ENCODE measurements at regions not wholly inside any gene's neighbourhood (a gene's known extent, or its start where the extent isn't known, plus 50 kb on each side); places are given as distances from the start of the nearest gene placed in this dataset.

DNA sequence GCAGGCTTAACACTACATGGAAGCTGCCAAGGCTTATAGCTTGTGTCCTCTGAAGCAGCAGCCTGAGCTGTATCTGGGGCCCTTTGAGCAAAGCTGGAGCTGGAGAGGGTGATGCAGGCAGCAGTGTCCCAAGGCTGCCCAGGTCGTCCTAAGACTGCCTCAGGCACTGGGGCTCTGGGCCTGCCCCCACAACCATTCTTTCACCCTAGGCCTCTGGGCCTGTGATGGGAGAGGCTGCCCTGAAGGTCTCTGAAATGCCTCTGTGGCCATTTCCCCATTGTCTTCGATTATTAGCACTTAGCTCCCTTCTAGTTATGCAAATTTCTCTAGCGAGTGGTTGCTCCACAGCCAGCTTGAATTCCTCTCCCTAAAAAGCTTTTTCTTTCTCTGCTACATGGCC, 142.0 kb downstream of the LRIG2 start:
- Histone ChIP-seq H3K36me3 (ENCODE audit: control insufficient read depth in 4 of 4, insufficient read depth in 3 of 4, low read depth in 1 of 4, low read length in 3 of 4) (no peaks in the 10 kb centered on the region), H3K4me1 (ENCODE audit: control insufficient read depth in 4 of 4, insufficient read depth in 4 of 4, low read length in 3 of 4) (peaks cover 0 to 5% (median 0%) of the 10 kb centered on the region in 4 donors), H3K27me3 (ENCODE audit: control insufficient read depth in 4 of 4, insufficient read depth in 4 of 4, low read length in 3 of 4) (peaks cover 0 to 2% (median 0%) of the 10 kb centered on the region in 4 donors), H3K9ac (ENCODE audit: low read depth in 1 of 2, low read length in 2 of 2) (no peak overlapping the region), H3K27ac (ENCODE audit: low read depth in 1 of 2, low read length in 2 of 2) (no peak overlapping the region), H3K9me3 (ENCODE audit: control insufficient read depth in 4 of 4, low read length in 3 of 4) (no peaks in the 10 kb centered on the region), H3K4me3 (ENCODE audit: low read depth in 1 of 3, low read length in 3 of 3) (no peak overlapping the region)
- TF ChIP-seq, protein P1, sequence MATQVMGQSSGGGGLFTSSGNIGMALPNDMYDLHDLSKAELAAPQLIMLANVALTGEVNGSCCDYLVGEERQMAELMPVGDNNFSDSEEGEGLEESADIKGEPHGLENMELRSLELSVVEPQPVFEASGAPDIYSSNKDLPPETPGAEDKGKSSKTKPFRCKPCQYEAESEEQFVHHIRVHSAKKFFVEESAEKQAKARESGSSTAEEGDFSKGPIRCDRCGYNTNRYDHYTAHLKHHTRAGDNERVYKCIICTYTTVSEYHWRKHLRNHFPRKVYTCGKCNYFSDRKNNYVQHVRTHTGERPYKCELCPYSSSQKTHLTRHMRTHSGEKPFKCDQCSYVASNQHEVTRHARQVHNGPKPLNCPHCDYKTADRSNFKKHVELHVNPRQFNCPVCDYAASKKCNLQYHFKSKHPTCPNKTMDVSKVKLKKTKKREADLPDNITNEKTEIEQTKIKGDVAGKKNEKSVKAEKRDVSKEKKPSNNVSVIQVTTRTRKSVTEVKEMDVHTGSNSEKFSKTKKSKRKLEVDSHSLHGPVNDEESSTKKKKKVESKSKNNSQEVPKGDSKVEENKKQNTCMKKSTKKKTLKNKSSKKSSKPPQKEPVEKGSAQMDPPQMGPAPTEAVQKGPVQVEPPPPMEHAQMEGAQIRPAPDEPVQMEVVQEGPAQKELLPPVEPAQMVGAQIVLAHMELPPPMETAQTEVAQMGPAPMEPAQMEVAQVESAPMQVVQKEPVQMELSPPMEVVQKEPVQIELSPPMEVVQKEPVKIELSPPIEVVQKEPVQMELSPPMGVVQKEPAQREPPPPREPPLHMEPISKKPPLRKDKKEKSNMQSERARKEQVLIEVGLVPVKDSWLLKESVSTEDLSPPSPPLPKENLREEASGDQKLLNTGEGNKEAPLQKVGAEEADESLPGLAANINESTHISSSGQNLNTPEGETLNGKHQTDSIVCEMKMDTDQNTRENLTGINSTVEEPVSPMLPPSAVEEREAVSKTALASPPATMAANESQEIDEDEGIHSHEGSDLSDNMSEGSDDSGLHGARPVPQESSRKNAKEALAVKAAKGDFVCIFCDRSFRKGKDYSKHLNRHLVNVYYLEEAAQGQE (IDR thresholded peaks at IDR 0.05), result no peak
- no peak for TF ChIP-seq HNF4A (conservative IDR thresholded peaks at IDR 0.05)
- TF ChIP-seq SP1 (IDR thresholded peaks at IDR 0.05), result no peak
- no peak for TF ChIP-seq JUND (IDR thresholded peaks at IDR 0.05)
- TF ChIP-seq, protein P2, sequence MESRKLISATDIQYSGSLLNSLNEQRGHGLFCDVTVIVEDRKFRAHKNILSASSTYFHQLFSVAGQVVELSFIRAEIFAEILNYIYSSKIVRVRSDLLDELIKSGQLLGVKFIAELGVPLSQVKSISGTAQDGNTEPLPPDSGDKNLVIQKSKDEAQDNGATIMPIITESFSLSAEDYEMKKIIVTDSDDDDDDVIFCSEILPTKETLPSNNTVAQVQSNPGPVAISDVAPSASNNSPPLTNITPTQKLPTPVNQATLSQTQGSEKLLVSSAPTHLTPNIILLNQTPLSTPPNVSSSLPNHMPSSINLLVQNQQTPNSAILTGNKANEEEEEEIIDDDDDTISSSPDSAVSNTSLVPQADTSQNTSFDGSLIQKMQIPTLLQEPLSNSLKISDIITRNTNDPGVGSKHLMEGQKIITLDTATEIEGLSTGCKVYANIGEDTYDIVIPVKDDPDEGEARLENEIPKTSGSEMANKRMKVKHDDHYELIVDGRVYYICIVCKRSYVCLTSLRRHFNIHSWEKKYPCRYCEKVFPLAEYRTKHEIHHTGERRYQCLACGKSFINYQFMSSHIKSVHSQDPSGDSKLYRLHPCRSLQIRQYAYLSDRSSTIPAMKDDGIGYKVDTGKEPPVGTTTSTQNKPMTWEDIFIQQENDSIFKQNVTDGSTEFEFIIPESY (IDR thresholded peaks at IDR 0.05), result no peak
- TF ChIP-seq FOXA2 (IDR thresholded peaks at IDR 0.05), result no peak
- 93% methylated on average over 3 of the region's 3 CpGs for WGBS
- DNase-seq (ENCODE audit: low spot score), result no peak

DNA sequence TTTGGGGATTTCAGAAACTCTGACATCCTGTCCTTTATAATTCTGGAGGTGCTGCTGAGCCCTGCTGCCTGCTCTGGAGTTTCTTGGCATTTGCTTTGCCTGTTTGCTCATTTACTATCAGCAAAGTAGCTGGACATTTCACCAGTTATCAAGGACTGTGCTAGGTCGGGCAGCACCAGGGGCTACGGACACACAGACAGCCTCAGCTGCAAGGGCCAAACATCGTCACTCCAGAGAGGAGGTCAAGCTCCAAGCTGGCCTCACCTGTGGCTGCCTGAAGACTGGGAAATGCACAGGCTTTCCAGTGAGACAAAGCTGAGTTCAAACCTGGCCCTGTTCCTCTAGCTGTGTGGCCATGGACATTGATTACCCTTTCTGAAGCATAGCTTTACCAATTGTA, 143.7 kb downstream of the LRIG2 start:
- 84% methylated on average over 3 of the region's 3 CpGs for WGBS
- Histone ChIP-seq H3K9me3 (ENCODE audit: control insufficient read depth in 4 of 4, low read length in 3 of 4) (no peaks in the 10 kb centered on the region), H3K4me3 (ENCODE audit: low read depth in 1 of 3, low read length in 3 of 3) (no peak overlapping the region), H3K27me3 (ENCODE audit: control insufficient read depth in 4 of 4, insufficient read depth in 4 of 4, low read length in 3 of 4) (no peaks in the 10 kb centered on the region), H3K27ac (ENCODE audit: low read depth in 1 of 2, low read length in 2 of 2) (no peak overlapping the region), H3K9ac (ENCODE audit: low read depth in 1 of 2, low read length in 2 of 2) (no peak overlapping the region), H3K4me1 (ENCODE audit: control insufficient read depth in 4 of 4, insufficient read depth in 4 of 4, low read length in 3 of 4) (peaks cover 0 to 5% (median 0%) of the 10 kb centered on the region in 4 donors), H3K36me3 (ENCODE audit: control insufficient read depth in 4 of 4, insufficient read depth in 3 of 4, low read depth in 1 of 4, low read length in 3 of 4) (no peaks in the 10 kb centered on the region)
- no peak for DNase-seq (ENCODE audit: low spot score)
- TF ChIP-seq, protein P1 (IDR thresholded peaks at IDR 0.05), result no peak
- TF ChIP-seq EGR1 (IDR thresholded peaks at IDR 0.05; ENCODE audit: low read depth in 2 of 2), result no peak
- no peak for TF ChIP-seq RAD21 (IDR thresholded peaks at IDR 0.05)
- TF ChIP-seq SP1 (IDR thresholded peaks at IDR 0.05), result no peak
- TF ChIP-seq, protein P3, sequence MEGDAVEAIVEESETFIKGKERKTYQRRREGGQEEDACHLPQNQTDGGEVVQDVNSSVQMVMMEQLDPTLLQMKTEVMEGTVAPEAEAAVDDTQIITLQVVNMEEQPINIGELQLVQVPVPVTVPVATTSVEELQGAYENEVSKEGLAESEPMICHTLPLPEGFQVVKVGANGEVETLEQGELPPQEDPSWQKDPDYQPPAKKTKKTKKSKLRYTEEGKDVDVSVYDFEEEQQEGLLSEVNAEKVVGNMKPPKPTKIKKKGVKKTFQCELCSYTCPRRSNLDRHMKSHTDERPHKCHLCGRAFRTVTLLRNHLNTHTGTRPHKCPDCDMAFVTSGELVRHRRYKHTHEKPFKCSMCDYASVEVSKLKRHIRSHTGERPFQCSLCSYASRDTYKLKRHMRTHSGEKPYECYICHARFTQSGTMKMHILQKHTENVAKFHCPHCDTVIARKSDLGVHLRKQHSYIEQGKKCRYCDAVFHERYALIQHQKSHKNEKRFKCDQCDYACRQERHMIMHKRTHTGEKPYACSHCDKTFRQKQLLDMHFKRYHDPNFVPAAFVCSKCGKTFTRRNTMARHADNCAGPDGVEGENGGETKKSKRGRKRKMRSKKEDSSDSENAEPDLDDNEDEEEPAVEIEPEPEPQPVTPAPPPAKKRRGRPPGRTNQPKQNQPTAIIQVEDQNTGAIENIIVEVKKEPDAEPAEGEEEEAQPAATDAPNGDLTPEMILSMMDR (IDR thresholded peaks at IDR 0.05; ENCODE audit: low read depth, low read length, missing input control), result no peak
- TF ChIP-seq GABPA (IDR thresholded peaks at IDR 0.05 in 1 of 2, conservative IDR thresholded peaks at IDR 0.05 in 1 of 2), result no peak
- no peak for TF ChIP-seq HNF4G (IDR thresholded peaks at IDR 0.05)
